Caco-2 (cell line): ENCODE measurements at regions not wholly inside any gene's neighbourhood (a gene's known extent, or its start where the extent isn't known, plus 50 kb on each side); places are given as distances from the start of the nearest gene placed in this dataset.

Experiments used
- BruUV-seq: library from RNA; stranded (reverse); fragments of 400-500 nt; replicated peaks from 2 replicates; lab custom pipeline; 2021; lab: Mats Ljungman, UMichigan
- CTCF ChIA-PET: fragments of 300-600 bp; sonication (Branson Sonifier 250); formaldehyde crosslinking; loops from one replicate; lab custom pipeline; 2022; ENCODE audit warnings: antibody characterized with exemption; lab: Charles Lee
- POLR2A ChIA-PET: fragments of 300-600 bp; sonication (Branson Sonifier 250); formaldehyde crosslinking; loops from one replicate; lab custom pipeline; 2022; ENCODE audit warnings: antibody characterized with exemption; lab: Charles Lee
- DNase-seq, 2 experiments: peaks; one replicate each; pipeline versions ENCODE4 v3.0.0 to v3.0.0-alpha.2; 2020 to 2022
- H3K27me3 ChIP-seq: replicated peaks from 2 replicates; pipeline ENCODE4 v1.6.0; 2011; ENCODE audit warnings: low read length; ENCODE audit not compliant: control insufficient read depth, insufficient read depth
- H3K36me3 ChIP-seq: 2 replicates; pipeline ENCODE4 v1.5.1; 2011; ENCODE audit warnings: low read length; ENCODE audit not compliant: control insufficient read depth, insufficient read depth
- H3K4me1 ChIP-seq: fragments of 250-450 bp; sonication (Bioruptor Pico); 2 replicates; pipeline ENCODE4 v1.5.1; 2020; ENCODE audit warnings: mild to moderate bottlenecking
- H3K4me3 ChIP-seq: 2 replicates; pipeline ENCODE4 v1.5.1; 2011; ENCODE audit warnings: low read depth, mild to moderate bottlenecking, control low read depth, low read length
- H3K9me3 ChIP-seq: fragments of 250-450 bp; sonication (Bioruptor Pico); 2 replicates; pipeline ENCODE4 v1.5.1; 2020; ENCODE audit warnings: mild to moderate bottlenecking, moderate library complexity
- H3K27ac Mint-ChIP-seq: one replicate; pipeline ENCODE4 v1.8.0; 2022; ENCODE audit warnings: mixed read lengths; ENCODE audit not compliant: unreplicated experiment
- H3K27me3 Mint-ChIP-seq: one replicate; pipeline ENCODE4 v1.8.0; 2022; ENCODE audit warnings: mixed read lengths; ENCODE audit not compliant: insufficient read depth, unreplicated experiment
- H3K36me3 Mint-ChIP-seq: one replicate; pipeline ENCODE4 v1.8.0; 2022; ENCODE audit warnings: mild to moderate bottlenecking, mixed read lengths; ENCODE audit not compliant: insufficient read depth, unreplicated experiment
- H3K4me1 Mint-ChIP-seq: one replicate; pipeline ENCODE4 v1.8.0; 2022; ENCODE audit warnings: low read depth, mixed read lengths; ENCODE audit not compliant: unreplicated experiment
- H3K4me3 Mint-ChIP-seq: one replicate; pipeline ENCODE4 v1.8.0; 2022; ENCODE audit warnings: mild to moderate bottlenecking, moderate library complexity, mixed read lengths; ENCODE audit not compliant: unreplicated experiment
- H3K9me3 Mint-ChIP-seq: one replicate; pipeline ENCODE4 v1.8.0; 2022; ENCODE audit warnings: mixed read lengths; ENCODE audit not compliant: unreplicated experiment
- CTCF ChIP-seq, 2 experiments: fragments of 200-600 bp in 1 of 2; IDR thresholded peaks; 1 replicate in 1 of 2; 2 replicates in 1 of 2; pipeline versions ENCODE4 v1.5.1 to v1.8.0; 2011 to 2022; ENCODE audit warnings: antibody characterized with exemption in 1 of 2, control low read depth in 1 of 2, inconsistent platforms in 1 of 2, low read depth in 1 of 2, low read length in 1 of 2, mild to moderate bottlenecking in 1 of 2, moderate library complexity in 1 of 2; ENCODE audit not compliant: insufficient read depth in 1 of 2, severe bottlenecking in 1 of 2, unreplicated experiment in 1 of 2
- intact Hi-C: fragments of 100-400 bp; cut with micrococcal nuclease; formaldehyde crosslinking; loops from one replicate; pipeline ENCODE4 v1.10.0; 2022; ENCODE audit not compliant: unreplicated experiment

- H3K27ac Mint-ChIP-seq, result no peak overlapping the region
Measured at GRCh38 chr20:23258747-23259121, 91.9 kb upstream of the NXT1 start.

GRCh38 chr20:23257848-23258746 lies 92.5 kb upstream of the NXT1 start:
- Mint-ChIP-seq H3K27ac (no peak overlapping the region), H3K36me3 (no peaks in the 10 kb centered on the region), H3K9me3 (no peaks in the 10 kb centered on the region), H3K27me3 (no peaks in the 10 kb centered on the region), H3K4me1 (no peaks in the 10 kb centered on the region), H3K4me3 (no peak overlapping the region)
- H3K36me3 ChIP-seq, result no peaks in the 10 kb centered on the region
- BruUV-seq, result no TSS peak
- intact Hi-C loops, result no loop called here
- H3K9me3 ChIP-seq, result no peaks in the 10 kb centered on the region
- DNase-seq, result no peak
- no peak for TF ChIP-seq CTCF (IDR thresholded peaks at IDR 0.05; ENCODE audit: insufficient read depth in 1 of 2, low read depth in 1 of 2, low read length in 1 of 2, severe bottlenecking in 1 of 2, unreplicated experiment in 1 of 2)
- ChIA-PET CTCF (no interaction called here), POLR2A (no interaction called here)
- no peaks in the 10 kb centered on the region for H3K27me3 ChIP-seq
- H3K4me1 ChIP-seq, result no peaks in the 10 kb centered on the region
- no peak overlapping the region for H3K4me3 ChIP-seq

More at GRCh38 chr20:23258747-23259121, 91.9 kb upstream of the NXT1 start:
- no peak for DNase-seq
- ChIA-PET POLR2A (no interaction called here), CTCF (no interaction called here)
- Histone ChIP-seq H3K36me3 (no peaks in the 10 kb centered on the region), H3K9me3 (no peaks in the 10 kb centered on the region; the same call in 1 of the 2 replicates), H3K27me3 (no peaks in the 10 kb centered on the region), H3K4me1 (no peaks in the 10 kb centered on the region), H3K4me3 (no peak overlapping the region)
- no peaks in the 10 kb centered on the region for H3K27me3 Mint-ChIP-seq
- BruUV-seq, result no TSS peak
- H3K9me3 Mint-ChIP-seq, result peaks cover 3% of the 10 kb centered on the region
- no peaks in the 10 kb centered on the region for H3K4me1 Mint-ChIP-seq
- no peak overlapping the region for H3K4me3 Mint-ChIP-seq
- no peak for TF ChIP-seq CTCF (IDR thresholded peaks at IDR 0.05; ENCODE audit: insufficient read depth in 1 of 2, low read depth in 1 of 2, low read length in 1 of 2, severe bottlenecking in 1 of 2, unreplicated experiment in 1 of 2)
- no peaks in the 10 kb centered on the region for H3K36me3 Mint-ChIP-seq
- intact Hi-C loops, result no loop called here

- no peak for TF ChIP-seq CTCF (IDR thresholded peaks at IDR 0.05; ENCODE audit: insufficient read depth in 1 of 2, low read depth in 1 of 2, low read length in 1 of 2, severe bottlenecking in 1 of 2, unreplicated experiment in 1 of 2)
- Histone ChIP-seq H3K4me3 (no peak overlapping the region), H3K27me3 (no peaks in the 10 kb centered on the region), H3K4me1 (no peaks in the 10 kb centered on the region), H3K36me3 (no peaks in the 10 kb centered on the region), H3K9me3 (no peaks in the 10 kb centered on the region)
- POLR2A ChIA-PET, result no interaction called here
- no peak overlapping the region for H3K27ac Mint-ChIP-seq
- no peaks in the 10 kb centered on the region for H3K27me3 Mint-ChIP-seq
- intact Hi-C loops, result no loop called here
- H3K36me3 Mint-ChIP-seq, result no peaks in the 10 kb centered on the region
- no peak overlapping the region for H3K4me3 Mint-ChIP-seq
- CTCF ChIA-PET, result no interaction called here
- no TSS peak for BruUV-seq
- peaks cover 3% of the 10 kb centered on the region for H3K9me3 Mint-ChIP-seq
- DNase-seq, result no peak
- no peaks in the 10 kb centered on the region for H3K4me1 Mint-ChIP-seq
Measured at GRCh38 chr20:23257106-23257761, 93.4 kb upstream of the NXT1 start.
